ENCODE measurements at regions not wholly inside any gene's neighbourhood (a gene's known extent, or its start where the extent isn't known, plus 50 kb on each side); places are given as distances from the start of the nearest gene placed in this dataset.

GRCh38 chr20:9926007-9926406 lies 87.1 kb upstream of the PAK5 start (continued):
- TF ChIP-seq, protein P1, sequence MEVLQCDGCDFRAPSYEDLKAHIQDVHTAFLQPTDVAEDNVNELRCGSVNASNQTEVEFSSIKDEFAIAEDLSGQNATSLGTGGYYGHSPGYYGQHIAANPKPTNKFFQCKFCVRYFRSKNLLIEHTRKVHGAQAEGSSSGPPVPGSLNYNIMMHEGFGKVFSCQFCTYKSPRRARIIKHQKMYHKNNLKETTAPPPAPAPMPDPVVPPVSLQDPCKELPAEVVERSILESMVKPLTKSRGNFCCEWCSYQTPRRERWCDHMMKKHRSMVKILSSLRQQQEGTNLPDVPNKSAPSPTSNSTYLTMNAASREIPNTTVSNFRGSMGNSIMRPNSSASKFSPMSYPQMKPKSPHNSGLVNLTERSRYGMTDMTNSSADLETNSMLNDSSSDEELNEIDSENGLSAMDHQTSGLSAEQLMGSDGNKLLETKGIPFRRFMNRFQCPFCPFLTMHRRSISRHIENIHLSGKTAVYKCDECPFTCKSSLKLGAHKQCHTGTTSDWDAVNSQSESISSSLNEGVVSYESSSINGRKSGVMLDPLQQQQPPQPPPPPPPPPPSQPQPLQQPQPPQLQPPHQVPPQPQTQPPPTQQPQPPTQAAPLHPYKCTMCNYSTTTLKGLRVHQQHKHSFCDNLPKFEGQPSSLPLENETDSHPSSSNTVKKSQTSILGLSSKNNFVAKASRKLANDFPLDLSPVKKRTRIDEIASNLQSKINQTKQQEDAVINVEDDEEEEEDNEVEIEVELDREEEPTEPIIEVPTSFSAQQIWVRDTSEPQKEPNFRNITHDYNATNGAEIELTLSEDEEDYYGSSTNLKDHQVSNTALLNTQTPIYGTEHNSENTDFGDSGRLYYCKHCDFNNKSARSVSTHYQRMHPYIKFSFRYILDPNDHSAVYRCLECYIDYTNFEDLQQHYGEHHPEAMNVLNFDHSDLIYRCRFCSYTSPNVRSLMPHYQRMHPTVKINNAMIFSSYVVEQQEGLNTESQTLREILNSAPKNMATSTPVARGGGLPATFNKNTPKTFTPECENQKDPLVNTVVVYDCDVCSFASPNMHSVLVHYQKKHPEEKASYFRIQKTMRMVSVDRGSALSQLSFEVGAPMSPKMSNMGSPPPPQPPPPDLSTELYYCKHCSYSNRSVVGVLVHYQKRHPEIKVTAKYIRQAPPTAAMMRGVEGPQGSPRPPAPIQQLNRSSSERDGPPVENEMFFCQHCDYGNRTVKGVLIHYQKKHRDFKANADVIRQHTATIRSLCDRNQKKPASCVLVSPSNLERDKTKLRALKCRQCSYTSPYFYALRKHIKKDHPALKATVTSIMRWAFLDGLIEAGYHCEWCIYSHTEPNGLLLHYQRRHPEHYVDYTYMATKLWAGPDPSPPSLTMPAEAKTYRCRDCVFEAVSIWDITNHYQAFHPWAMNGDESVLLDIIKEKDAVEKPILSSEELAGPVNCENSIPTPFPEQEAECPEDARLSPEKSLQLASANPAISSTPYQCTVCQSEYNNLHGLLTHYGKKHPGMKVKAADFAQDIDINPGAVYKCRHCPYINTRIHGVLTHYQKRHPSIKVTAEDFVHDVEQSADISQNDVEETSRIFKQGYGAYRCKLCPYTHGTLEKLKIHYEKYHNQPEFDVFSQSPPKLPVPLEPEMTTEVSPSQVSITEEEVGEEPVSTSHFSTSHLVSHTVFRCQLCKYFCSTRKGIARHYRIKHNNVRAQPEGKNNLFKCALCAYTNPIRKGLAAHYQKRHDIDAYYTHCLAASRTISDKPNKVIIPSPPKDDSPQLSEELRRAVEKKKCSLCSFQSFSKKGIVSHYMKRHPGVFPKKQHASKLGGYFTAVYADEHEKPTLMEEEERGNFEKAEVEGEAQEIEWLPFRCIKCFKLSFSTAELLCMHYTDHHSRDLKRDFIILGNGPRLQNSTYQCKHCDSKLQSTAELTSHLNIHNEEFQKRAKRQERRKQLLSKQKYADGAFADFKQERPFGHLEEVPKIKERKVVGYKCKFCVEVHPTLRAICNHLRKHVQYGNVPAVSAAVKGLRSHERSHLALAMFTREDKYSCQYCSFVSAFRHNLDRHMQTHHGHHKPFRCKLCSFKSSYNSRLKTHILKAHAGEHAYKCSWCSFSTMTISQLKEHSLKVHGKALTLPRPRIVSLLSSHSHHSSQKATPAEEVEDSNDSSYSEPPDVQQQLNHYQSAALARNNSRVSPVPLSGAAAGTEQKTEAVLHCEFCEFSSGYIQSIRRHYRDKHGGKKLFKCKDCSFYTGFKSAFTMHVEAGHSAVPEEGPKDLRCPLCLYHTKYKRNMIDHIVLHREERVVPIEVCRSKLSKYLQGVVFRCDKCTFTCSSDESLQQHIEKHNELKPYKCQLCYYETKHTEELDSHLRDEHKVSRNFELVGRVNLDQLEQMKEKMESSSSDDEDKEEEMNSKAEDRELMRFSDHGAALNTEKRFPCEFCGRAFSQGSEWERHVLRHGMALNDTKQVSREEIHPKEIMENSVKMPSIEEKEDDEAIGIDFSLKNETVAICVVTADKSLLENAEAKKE (CRISPR knock-in tag; IDR thresholded peaks at IDR 0.05) = no peak
- no peak for TF ChIP-seq ZNF331 (CRISPR knock-in tag; IDR thresholded peaks at IDR 0.05; ENCODE audit: low read depth)
- no peak for TF ChIP-seq ZNF114 (CRISPR knock-in tag; IDR thresholded peaks at IDR 0.05)
- TF ChIP-seq STAT1 (IDR thresholded peaks at IDR 0.05; ENCODE audit: unreplicated experiment) = no peak
- no peak for TF ChIP-seq EZH2 (IDR thresholded peaks at IDR 0.05; ENCODE audit: low read depth, unreplicated experiment)
- no peak for TF ChIP-seq POLR2AphosphoS5 (IDR thresholded peaks at IDR 0.05; ENCODE audit: low read depth)
- no peak for TF ChIP-seq EZH2phosphoT487 (IDR thresholded peaks at IDR 0.05; ENCODE audit: unreplicated experiment)

DNA sequence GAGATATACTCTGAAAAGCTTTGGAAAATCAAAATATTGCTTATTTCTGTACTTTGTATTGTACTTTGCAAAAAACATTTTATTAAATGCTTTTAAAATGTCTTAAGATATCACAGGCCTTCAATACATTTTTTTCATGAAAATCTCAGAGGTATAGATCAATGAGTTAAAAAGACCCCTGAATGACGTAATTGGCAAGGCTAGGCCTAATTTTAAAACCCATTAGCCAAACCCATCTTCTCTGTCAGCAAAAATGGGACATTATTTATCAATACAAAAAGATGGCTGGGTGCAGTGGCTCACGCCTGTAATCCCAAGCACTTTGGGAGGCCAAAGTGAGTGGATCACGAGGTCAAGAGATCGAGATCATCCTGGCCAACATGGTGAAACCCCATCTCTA lies 84.8 kb upstream of the PAK5 start:
- Mint-ChIP-seq H3K36me3 (ENCODE audit: low read depth) (no peaks in the 10 kb centered on the region), H3K4me1 (no peaks in the 10 kb centered on the region), H3K27ac (no peak overlapping the region), H3K4me3 (no peak overlapping the region), H3K27me3 (ENCODE audit: insufficient read depth, low read depth, poor library complexity) (no peaks in the 10 kb centered on the region), H3K9me3 (no peaks in the 10 kb centered on the region)
- peaks cover 4% of the 10 kb centered on the region; the same call in 1 of the 2 replicates for H3K9me2 ChIP-seq (ENCODE audit: insufficient read depth)
- no peak overlapping the region for H3K4me3 ChIP-seq
- ATAC-seq (no peak), DNase-seq (ENCODE audit: low spot score) (no peak)
- H3K4me2 ChIP-seq = no peak overlapping the region
- no peaks in the 10 kb centered on the region for H3K27me3 ChIP-seq (ENCODE audit: insufficient read depth)
- H3K4me1 ChIP-seq (ENCODE audit: insufficient read depth) = no peaks in the 10 kb centered on the region
- H3K36me3 ChIP-seq (ENCODE audit: insufficient read depth) = no peaks in the 10 kb centered on the region
- H4K20me1 ChIP-seq (replicated peaks; ENCODE audit: insufficient read depth) = no peaks in the 10 kb centered on the region
- no peak overlapping the region for H2AFZ ChIP-seq
- H3F3A ChIP-seq (replicated peaks; ENCODE audit: low read depth) = no peaks in the 10 kb centered on the region
- no peaks in the 10 kb centered on the region for H3K79me2 ChIP-seq (replicated peaks; ENCODE audit: insufficient read depth)
- H3K27ac ChIP-seq (ENCODE audit: low read depth) = no peak overlapping the region
- no peak for TF ChIP-seq STAT1 (IDR thresholded peaks at IDR 0.05; ENCODE audit: unreplicated experiment)
- TF ChIP-seq, protein P2, sequence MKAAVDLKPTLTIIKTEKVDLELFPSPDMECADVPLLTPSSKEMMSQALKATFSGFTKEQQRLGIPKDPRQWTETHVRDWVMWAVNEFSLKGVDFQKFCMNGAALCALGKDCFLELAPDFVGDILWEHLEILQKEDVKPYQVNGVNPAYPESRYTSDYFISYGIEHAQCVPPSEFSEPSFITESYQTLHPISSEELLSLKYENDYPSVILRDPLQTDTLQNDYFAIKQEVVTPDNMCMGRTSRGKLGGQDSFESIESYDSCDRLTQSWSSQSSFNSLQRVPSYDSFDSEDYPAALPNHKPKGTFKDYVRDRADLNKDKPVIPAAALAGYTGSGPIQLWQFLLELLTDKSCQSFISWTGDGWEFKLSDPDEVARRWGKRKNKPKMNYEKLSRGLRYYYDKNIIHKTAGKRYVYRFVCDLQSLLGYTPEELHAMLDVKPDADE (IDR thresholded peaks at IDR 0.05) = no peak
- TF ChIP-seq POLR2AphosphoS5 (IDR thresholded peaks at IDR 0.05; ENCODE audit: low read depth) = no peak
- TF ChIP-seq ZNF114 (CRISPR knock-in tag; IDR thresholded peaks at IDR 0.05) = no peak
- no peak for TF ChIP-seq NANOG (IDR thresholded peaks at IDR 0.05; ENCODE audit: borderline replicate concordance)
- no peak for TF ChIP-seq ZNF331 (CRISPR knock-in tag; IDR thresholded peaks at IDR 0.05; ENCODE audit: low read depth)
- TF ChIP-seq, protein P3, sequence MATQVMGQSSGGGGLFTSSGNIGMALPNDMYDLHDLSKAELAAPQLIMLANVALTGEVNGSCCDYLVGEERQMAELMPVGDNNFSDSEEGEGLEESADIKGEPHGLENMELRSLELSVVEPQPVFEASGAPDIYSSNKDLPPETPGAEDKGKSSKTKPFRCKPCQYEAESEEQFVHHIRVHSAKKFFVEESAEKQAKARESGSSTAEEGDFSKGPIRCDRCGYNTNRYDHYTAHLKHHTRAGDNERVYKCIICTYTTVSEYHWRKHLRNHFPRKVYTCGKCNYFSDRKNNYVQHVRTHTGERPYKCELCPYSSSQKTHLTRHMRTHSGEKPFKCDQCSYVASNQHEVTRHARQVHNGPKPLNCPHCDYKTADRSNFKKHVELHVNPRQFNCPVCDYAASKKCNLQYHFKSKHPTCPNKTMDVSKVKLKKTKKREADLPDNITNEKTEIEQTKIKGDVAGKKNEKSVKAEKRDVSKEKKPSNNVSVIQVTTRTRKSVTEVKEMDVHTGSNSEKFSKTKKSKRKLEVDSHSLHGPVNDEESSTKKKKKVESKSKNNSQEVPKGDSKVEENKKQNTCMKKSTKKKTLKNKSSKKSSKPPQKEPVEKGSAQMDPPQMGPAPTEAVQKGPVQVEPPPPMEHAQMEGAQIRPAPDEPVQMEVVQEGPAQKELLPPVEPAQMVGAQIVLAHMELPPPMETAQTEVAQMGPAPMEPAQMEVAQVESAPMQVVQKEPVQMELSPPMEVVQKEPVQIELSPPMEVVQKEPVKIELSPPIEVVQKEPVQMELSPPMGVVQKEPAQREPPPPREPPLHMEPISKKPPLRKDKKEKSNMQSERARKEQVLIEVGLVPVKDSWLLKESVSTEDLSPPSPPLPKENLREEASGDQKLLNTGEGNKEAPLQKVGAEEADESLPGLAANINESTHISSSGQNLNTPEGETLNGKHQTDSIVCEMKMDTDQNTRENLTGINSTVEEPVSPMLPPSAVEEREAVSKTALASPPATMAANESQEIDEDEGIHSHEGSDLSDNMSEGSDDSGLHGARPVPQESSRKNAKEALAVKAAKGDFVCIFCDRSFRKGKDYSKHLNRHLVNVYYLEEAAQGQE (IDR thresholded peaks at IDR 0.05; ENCODE audit: unreplicated experiment) = no peak
- TF ChIP-seq CTCF (conservative IDR thresholded peaks at IDR 0.05; ENCODE audit: low read depth in 2 of 2) = no peak
- TF ChIP-seq CREB1 (CRISPR knock-in tag; IDR thresholded peaks at IDR 0.05; ENCODE audit: low read depth) = no peak
- TF ChIP-seq EZH2 (IDR thresholded peaks at IDR 0.05; ENCODE audit: low read depth, unreplicated experiment) = no peak
- no peak for TF ChIP-seq EZH2phosphoT487 (IDR thresholded peaks at IDR 0.05; ENCODE audit: unreplicated experiment)
- no peak for TF ChIP-seq JUNB (IDR thresholded peaks at IDR 0.05; ENCODE audit: unreplicated experiment)
